NCI-H82 (cell line): ENCODE measurements at regions not wholly inside any gene's neighbourhood (a gene's known extent, or its start where the extent isn't known, plus 50 kb on each side); places are given as distances from the start of the nearest gene placed in this dataset.

Experiments
- DNase-seq: peaks from one replicate; lab custom pipeline; 2025; lab: John Stamatoyannopoulos, UW

DNA sequence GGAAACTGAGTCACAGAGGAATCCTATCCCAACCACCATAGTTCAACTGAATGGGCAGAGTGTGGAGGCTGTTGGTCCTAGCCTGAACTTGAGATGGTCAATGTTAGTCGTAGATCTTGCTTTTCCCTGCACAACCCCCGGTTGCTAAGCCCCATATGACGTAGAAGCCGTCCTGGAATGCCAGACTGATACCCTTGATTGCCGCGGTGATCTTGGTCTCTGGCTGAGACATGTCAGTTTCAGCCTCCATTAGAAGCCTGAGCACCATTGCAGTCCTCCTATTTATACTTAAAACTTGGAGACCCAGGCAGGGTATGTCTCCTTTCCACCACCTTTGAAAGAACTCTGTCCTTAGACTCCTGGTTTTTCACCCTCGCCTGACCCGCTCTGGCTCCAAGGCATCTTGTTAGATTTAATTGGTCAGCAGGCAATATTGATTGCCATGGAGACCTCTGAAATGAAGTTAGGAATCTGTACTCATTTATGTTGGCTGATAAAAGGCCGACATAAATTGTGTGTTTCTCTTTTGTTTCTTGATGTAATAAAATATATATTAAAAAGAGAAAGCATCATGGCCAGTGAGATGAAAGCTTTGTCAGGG is 53.4 kb downstream of the RPLP1 start:
- no peak for DNase-seq

DNA sequence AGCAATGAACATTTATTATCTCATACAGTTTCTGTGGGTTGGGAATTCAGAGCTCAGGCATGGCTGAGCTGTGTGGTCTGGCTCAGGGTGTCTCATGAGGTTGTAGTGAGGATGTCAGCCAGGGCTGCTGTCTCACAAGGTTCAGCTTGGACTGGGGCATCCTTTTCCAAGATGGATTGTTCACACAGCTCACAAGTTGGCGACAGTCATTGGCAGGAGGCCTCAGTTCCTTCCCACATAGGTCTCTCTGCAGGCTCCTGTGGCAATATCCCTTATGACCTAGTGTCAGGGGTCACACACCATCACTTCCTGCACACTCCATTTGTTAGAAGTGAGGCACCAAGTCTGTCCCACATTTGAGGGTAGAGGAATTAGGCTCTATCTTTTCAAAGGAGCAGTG is 56.0 kb downstream of the RPLP1 start:
- DNase-seq: no peak

DNA sequence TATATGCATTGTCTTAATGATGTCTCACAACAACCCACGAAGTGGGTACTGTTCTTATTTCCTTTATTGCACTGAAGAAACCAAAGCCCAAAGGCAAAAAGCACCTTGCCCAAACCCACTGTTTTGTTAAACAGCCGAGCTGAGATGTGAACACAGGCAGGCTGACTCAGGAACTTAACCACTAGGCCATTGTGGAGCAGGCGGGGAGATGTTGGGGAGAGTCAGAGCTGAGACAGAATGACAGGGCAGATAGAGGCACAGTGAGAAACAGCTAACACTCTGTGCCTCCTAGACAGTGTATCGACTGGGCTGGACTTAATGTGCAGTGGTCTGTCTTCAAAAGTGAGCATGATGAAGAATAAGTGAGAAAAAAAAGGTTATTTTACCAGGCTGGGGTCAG is 56.5 kb downstream of the RPLP1 start:
- no peak for DNase-seq

DNA sequence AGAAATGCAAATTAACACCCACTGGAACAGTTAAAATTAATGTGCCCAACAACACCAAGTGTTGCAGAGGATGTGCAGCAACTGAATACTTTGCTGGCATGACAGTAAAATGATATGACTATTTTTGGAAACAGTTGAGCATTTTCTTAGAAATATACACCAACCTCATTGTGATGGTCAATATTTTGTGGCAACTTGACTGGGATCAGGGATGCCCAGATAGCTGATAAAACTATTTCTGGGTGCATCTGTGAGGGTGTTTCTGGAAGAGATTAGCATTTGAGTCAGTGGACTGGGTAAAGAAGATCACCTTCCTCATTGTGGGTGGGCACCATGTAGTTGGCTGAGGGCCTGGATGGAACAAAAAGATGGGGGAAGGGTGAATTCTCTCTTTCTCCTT is 57.9 kb downstream of the RPLP1 start:
- DNase-seq: no peak

DNA sequence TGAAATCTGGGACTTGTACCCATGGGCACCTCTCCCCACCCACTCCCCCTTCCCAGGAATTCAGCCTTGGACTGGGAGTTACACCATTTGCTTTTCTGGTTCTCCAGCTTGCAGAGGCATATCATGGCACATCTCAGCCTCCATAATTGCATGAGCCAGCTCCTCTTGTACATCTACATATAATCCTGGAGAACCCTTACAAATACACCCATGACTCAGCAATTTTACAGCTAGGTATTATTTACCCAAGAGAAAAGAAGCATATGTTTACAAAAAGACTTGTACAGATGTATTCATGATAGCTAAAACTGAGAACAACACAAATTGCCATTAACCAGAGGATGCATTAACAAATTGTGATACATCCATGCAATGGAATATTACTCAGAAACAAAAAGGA is 58.4 kb downstream of the RPLP1 start:
- DNase-seq: no peak

DNA sequence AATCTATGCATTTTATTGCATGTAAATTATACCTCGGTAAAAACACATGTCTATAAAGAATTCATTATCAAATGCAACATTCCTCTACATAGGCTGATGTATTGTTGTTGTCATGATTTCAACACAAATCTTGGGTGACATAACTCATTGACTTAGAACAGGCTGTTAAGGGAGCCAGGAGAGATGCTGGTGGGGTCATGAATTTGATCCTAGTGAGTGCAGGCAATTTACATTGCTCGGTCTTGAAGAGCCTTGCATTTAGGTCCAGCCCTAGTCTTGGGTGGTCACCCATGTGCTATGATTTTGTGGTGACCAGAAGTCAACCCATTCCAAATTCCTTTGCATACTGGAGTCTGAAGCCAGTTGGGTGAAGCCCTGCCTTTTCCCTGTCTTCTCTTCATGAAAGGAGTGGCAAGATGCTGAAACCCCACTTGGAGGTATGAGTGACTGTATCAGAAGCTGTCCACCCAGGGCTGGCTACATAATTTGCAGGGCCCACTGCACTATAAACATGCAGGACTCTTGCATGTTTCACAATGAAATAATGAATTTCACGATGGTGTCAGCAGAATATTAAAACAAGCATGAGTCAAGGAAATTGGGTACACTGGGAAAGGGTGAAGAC is 59.2 kb downstream of the RPLP1 start:
- DNase-seq: no peak

DNA sequence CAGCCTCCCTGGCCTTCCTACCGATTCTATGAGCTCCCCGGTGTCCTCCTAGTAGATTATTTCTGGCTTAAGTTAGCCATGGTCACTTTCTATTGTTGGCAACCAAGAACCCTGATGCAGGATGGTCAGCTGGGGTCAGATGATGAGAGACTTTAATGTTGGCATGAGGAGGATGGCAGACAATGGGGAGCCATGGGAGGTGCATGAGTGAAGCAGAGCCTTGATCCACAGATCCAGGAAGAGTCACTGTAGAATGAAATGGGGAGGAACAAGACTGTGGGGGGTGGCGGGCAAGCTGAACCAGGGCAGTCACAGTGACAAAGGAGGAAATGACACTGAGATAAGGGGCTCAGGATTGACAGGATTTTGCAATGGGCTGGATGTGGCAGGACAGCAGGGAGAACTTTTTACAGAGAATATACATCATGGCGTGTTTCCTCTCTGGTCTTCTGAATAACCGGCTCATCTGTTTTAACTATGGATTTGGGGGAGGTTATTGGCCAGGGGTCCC is 60.9 kb downstream of the RPLP1 start:
- DNase-seq: no peak

DNA sequence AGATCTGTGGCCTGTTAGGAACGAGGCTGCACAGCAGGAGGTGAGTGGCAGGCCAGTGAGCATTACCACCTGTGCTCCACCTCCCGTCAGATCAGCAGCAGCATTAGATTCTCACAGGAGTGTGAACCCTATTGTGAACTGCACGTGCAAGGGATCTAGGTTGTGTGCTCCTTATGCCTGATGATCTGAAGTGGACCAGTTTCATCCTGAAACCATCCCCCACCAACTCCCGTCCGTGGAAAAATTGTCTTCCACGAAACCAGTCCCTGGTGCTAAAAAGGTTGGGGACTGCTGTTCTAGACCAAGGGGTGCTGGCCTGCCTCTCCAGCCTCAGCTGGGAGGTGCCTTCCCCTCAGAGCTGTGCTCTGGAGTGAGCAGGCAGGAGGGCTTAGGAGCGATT is 61.4 kb downstream of the RPLP1 start:
- peak; percentile 87 for DNase-seq

DNA sequence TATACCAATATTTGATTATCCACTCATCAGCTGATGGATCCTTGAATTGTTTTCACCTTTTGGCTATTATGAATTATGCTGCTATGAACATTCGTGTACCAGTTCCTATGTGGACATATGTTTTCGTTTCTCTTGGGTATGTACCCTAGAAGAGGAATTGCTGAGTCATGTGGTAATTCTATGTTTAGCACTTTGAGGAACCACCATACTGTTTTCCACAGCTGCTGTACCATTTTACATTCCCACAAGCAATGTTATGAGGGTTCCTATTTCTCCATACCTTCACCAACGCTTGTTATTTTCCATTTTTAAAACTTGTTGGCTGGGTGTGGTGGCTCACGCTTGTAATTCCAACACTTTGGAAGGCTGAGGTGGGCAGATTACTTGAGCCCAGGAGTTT is 62.9 kb downstream of the RPLP1 start:
- no peak for DNase-seq

DNA sequence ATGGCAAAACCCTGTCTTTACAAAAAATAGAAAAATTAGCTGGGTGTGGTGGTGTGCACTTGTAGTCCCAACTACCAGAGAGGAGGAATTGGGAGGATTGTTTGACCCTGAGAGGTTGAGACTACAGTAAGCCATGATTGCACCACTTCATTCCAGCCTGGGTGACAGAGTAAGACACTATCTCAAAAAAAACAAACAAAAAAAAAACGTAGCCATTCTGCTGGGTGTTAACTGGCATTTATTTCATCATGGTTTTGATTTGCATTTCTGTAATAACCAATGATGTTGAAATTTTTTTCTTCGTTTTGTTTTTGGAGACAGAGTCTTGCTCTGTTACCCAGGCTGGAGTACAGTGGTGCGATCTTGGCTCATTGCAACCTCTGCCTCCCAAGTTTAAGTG is 63.3 kb downstream of the RPLP1 start:
- no peak for DNase-seq

DNA sequence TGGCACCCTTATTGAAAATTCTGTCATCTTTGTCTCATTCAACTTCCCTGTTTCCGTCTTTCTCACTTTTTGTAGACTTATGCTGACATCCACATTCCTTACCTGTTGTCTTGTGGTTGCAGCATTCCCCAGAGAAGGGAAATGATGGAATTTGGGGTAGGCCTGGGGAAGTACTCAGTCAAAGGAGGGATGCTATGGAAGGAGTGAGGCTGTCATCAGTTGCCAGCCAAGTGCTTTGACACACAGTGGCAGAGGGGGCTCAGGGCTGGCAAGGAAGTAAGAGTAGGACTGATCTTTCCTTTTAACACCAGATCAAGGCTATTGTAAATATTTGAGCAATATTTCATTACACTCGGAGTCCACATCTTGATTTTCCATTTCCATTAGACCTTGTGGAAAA is 64.4 kb downstream of the RPLP1 start:
- no peak for DNase-seq

DNA sequence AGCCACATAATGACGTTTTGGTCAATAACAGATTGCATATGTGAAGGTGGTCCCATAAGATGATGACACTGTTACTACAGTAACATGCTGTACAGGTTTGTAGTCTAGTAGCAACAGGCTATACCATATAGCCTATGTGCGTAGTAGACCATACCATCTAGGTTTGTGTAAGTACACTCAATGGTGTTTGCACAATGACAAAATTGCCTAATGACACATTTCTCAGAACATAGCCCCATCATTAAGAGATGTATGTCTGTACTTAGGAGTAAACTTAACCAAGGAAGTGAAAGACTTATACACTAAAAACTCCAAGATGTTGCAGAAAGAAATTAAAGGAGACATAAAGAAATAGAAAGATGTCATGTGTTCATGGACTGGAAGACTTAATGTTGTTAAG is 66.2 kb downstream of the RPLP1 start:
- DNase-seq: no peak

DNA sequence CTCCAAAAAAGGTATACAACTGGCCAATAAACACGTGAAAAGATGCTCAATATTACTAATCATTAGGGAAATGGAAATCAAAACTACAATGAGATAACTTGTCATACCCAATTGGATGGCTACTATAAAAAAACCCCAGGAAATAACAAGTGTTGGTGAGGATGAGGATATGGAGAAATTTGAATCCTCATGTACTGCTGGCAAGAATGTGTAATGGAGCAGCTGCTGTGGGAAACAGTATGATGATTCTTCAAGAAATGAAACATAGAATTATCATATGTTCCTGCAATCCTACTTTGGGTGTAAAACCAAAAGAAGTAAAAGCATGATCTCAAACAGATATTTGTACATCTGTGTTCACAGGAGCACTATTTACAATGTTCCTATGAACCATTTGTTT is 67.4 kb downstream of the RPLP1 start:
- DNase-seq: no peak

DNA sequence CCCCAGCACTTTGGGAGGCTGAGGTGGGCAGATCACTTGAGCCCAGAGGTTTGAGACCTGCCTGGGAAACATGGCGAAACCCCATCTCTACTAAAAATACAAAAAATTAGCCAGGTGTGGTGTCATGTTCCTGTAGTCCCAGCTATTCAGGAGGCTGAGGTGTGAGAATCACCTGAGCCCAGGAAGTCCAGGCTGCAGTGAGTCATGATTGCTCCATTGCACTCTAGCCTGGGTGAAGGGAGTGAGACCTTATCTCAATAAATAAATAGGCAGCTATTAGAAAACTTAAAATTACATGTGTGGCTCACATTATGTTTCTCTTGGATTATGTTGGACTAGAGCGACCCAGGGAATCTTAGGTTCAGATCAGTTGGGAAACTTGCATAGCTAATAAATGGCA is 69.7 kb downstream of the RPLP1 start:
- DNase-seq: no peak

DNA sequence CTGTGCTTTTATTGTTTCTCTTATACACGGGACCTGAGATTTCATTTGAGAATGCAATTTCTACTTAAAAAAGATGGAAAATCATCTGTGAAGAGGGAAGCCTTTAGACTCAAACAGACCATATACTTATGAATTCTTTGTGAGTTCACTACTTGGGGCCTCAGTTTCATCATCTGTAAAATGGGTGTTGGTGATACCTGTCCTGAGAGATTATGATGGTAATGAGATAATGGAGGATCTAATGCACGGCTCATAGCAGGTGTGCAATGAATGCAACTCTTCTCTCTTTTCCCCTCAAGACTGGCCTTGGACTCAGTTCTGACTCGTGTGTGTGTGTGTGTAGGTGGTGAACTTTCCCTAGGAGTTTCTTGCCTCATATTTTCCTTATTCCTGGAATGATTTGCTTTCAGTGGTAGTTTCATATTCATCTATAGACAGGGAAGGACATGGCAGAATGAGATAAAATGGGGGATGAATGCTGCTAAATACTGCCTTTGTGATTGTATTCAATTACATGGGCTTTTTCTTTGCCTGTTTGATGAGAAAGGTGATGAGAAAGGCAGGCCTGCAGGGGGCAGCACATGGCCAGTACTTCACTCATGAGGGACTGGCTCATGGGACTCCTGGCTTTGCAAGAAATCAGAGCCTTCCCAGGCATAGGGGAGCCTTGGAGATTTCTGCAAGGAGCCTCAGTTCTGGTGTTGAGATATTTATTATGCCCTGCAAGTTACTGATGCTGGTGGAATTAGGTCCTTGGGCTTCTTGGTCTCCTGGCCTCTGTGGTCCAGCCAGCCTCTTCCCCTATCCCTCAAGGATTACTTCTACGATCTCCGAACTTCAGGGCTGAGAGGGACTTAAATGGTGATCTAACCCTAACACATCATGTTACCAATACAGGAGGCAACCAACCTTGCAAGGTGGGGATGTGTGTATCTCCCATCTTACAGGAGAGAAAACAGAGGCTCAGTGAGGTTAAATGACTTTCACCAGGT is 70.7 kb downstream of the RPLP1 start:
- peak; percentile 90 for DNase-seq

DNA sequence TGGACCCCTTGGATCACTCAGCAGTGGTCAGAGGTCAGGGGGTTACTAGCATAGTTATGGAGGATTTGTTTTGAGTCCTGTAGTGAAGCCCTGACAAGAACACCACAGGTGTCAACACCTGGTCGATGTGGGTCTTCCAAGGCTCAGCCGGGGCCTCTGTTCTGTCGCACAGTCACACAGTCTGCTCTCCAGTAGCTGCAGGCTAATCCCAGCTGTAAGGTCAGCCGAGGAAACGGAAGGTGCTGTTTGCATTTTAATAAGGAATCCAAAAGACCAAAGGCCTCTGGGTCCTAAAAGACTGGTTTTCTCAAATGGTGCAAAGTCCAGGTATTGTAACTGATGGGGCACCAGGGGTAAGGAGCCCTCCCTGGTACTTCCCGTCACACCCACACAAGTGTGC is 71.7 kb downstream of the RPLP1 start:
- DNase-seq: peak; percentile 49

DNA sequence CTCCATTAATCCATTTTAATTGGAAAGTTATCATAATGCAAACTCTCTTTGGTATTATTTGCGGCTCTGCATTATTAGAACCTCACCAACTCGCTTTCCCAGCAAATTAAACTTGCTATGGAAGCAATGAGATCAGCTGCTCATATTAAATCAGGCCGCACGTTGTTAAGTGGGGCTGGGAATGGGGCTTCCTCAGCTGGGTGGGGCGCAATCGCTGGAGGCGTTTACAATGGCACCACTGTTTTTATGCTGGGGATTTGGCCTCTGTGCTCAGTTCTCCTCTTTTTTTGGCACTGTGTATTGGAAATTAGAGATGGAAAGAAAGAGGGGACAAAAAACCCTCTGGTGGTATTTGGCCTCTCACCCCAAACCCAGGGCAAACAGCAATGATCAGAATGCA is 72.2 kb downstream of the RPLP1 start:
- no peak for DNase-seq

DNA sequence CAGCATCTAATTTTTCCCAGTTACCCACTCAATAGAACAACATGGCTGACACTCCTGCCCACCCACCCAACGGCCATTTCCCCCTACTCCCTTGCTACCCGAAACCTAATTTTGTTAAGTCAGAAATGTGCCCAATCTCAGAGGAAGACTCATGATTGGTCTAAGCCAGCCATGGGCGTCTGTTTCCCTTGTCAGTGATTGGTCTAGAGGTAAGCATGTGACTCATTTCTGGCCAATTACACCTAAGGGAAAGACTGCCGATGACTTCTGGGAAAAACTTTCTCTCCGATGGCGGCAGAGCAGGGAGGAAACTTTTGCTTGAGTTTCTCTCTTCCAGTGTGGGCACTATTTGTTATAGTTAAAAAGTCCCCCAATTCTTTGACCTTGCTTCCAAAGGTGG is 72.9 kb downstream of the RPLP1 start:
- DNase-seq: no peak

DNA sequence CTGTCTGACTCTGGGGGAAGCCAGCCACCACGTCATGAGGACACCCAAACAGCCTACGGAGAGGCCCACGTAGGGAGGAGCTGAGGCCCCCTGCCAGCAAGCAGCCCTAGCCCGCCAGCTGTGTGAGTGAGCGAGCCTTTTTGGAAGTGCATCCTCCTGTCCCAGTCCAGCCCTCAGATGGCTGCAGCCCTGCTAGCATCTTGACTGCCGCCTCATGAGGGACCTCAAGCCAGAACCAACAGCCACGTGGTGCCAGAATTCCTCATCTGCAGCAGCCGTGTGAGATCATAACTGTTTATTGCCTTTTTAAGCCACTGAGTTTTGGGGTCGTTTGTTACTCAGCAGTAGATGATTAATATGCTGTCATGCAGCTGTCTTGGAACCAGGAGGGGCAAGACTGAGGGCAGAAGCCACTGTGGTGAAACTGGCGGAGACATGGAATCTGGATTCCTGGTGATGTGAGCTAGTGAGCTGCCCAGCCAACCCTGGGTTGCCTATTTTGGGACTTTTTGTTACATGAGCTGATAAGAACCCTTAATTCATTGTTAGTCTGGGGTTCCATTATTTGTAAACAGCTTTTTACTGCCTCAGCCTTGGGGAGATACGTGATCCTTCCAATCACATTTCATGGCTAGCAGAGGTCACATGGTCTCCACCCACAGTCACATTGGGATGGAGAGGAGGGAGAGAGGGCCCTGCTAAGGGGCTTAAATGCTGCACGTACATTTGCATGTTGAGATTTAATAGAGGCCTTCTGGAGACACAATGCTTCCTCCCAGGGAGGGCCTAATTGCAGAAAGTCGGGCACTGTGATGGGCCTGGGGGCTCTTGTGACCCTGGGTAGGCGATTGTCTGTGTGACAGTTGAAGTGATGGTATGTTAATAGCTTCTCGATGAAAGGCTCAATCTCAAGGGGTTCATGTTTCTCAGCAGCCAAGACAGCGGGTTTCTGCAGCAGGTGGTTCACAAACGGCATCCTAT is 73.8 kb downstream of the RPLP1 start:
- DNase-seq: no peak

DNA sequence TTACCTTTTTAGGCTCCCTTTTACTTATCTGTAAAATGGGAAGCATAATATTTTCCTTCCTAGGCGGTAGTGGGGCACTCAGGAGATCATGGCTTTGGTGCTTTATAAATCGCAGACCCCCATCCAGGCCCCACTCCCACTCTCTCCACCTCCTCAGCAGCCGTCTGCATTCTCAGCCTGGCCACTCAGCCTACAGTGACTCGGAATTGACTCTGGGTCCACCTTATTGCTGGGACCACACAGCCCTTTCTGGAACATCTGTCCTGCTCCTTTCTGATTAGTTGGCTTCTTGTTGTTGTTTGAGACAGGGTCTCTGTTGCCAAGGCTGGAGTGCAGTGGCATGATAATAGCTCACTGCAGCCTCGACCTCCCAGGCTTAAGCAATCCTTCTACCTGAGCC is 76.5 kb downstream of the RPLP1 start:
- DNase-seq: no peak

DNA sequence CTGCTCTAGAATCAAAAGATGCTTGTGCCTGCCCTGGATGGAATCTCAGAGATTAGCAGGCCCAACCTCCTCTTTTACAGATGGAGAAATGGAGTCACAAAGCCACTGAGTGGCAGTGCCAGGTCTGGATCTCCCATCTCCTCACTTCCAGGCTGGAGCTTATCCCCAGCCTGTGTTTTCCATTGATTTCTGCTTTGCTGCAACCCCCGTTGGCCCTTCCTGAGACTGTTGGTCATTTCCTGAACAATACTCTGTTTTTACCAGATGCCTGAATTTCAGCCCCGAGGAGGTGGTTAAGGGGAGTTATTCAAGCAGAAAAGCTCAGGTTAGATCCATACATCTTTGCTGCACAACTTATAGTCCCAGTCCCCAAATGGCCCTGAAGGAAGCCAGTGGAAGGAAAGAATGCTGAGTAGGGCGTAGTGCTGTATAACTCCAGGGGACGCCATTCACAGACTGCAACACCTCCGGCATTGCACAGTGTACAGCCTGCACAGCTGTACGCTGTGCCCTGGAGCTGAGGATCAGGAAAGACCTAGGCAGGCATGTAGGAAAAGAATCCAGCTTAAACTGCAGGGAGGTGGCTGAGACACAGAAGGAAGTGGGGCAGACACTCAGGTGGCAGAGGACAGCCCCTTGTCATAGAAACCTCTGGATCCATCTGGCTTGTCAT is 77.5 kb downstream of the RPLP1 start:
- no peak for DNase-seq
